ENCODE measurements at regions not wholly inside any gene's neighbourhood (a gene's known extent, or its start where the extent isn't known, plus 50 kb on each side); places are given as distances from the start of the nearest gene placed in this dataset.

DNA sequence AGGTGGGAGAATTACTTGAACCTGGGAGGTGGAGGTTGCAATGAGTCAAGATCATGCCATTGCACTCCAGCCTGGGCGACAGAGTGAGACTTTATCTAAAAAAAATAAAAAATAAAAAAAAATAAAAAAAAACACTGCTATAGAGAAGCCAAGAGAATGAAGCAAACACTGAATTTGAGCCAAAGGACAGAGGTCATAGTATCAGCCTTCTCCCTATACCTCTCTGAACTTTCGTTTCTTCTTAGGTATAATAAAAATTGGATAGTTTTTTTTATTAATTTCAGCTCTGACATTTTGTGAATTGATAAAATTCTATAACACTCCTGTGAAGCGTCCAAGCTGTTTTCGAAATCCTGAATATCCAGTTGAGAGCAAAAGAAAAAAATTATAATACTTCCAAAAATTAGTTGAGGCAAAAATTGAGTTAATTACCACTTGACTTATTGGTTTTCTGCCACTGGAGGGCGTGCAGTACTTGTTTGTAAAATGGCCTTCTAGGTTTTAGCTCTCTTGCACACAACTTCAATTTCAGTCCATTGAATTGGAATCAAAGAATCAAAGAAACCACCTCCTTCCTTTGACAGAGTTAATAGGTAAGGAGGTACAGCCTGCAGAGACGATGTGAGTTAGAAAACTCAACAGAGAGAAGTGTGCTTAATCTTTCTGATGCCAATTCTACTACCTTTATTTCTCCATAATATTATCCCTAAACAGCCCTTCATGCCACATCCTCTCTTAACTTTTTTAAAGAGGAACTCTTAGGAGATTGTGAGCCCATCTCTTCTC lies 143.2 kb downstream of the BBOX1 start:
- TF ChIP-seq POLR2A (IDR thresholded peaks at IDR 0.05; ENCODE audit: low read depth, low read length) (no peak), POLR2AphosphoS5 (IDR thresholded peaks at IDR 0.05; ENCODE audit: low read depth, low read length) (no peak), TAF1 (IDR thresholded peaks at IDR 0.05; ENCODE audit: borderline replicate concordance, low read depth, low read length) (no peak)

Measured in GM12892 (cell line).